HG02884 (cell line): ENCODE measurements at regions not wholly inside any gene's neighbourhood (a gene's known extent, or its start where the extent isn't known, plus 50 kb on each side); places are given as distances from the start of the nearest gene placed in this dataset.
"Not testable (repeated sequence)": the region's sequence is repeated elsewhere in the genome, so short reads cannot be mapped to it uniquely, and the experiment has no call there.

Experiments used
- ATAC-seq: cut with Tn5 transposase; IDR thresholded peaks from one replicate; pipeline ENCODE4 v1.9.1; 2021; ENCODE audit warnings: mild to moderate bottlenecking, moderate library complexity; ENCODE audit not compliant: unreplicated experiment

GRCh38 chr15:24733659-24734058, 58.1 kb downstream of the NPAP1 start:
- no peak for ATAC-seq

GRCh38 chr15:24734396-24734795, 58.8 kb downstream of the NPAP1 start:
- no peak for ATAC-seq

- ATAC-seq, result no peak
Observed at GRCh38 chr15:24745290-24745689, 69.7 kb downstream of the NPAP1 start.

GRCh38 chr15:24746094-24746493, 70.5 kb downstream of the NPAP1 start:
- no peak for ATAC-seq

GRCh38 chr15:24747376-24747775, 71.8 kb downstream of the NPAP1 start:
- no peak for ATAC-seq

GRCh38 chr15:24748812-24749439, 73.4 kb downstream of the NPAP1 start:
- ATAC-seq, result no peak

GRCh38 chr15:24752354-24752753, 76.8 kb downstream of the NPAP1 start:
- no peak for ATAC-seq

GRCh38 chr15:24756101-24756500, 80.5 kb downstream of the NPAP1 start:
- ATAC-seq, result no peak

- ATAC-seq, result no peak
Observed at GRCh38 chr15:24760066-24760465, 84.5 kb downstream of the NPAP1 start.

- ATAC-seq, result no peak
Observed at GRCh38 chr15:24761704-24762302, 86.2 kb downstream of the NPAP1 start.

GRCh38 chr15:24763891-24764290, 88.3 kb downstream of the NPAP1 start:
- no peak for ATAC-seq

GRCh38 chr15:24764375-24765171, 89.0 kb downstream of the NPAP1 start:
- ATAC-seq, result no peak

- no peak for ATAC-seq
Observed at GRCh38 chr15:24766511-24767133, 91.0 kb downstream of the NPAP1 start.

GRCh38 chr15:24772266-24772665, 96.7 kb downstream of the NPAP1 start:
- ATAC-seq, result no peak

- peak; percentile 62 for ATAC-seq
Observed at GRCh38 chr15:24772686-24773373, 97.3 kb downstream of the NPAP1 start.

- ATAC-seq, result no peak
Observed at GRCh38 chr15:24777307-24777706, 101.7 kb downstream of the NPAP1 start.

- ATAC-seq, result no peak
Observed at GRCh38 chr15:24784506-24784905, 108.9 kb downstream of the NPAP1 start.

GRCh38 chr15:24786347-24786746, 110.8 kb downstream of the NPAP1 start:
- ATAC-seq, result no peak

- ATAC-seq, result not testable (repeated sequence)
Observed at GRCh38 chr15:24802624-24803023, 127.0 kb downstream of the NPAP1 start.

- no peak for ATAC-seq
Observed at GRCh38 chr15:24819680-24820079, 135.1 kb upstream of the SNRPN start.

GRCh38 chr15:24823473-24823872, 131.3 kb upstream of the SNRPN start:
- ATAC-seq, result no peak
